GM12891 (cell line): ENCODE measurements at regions not wholly inside any gene's neighbourhood (a gene's known extent, or its start where the extent isn't known, plus 50 kb on each side); places are given as distances from the start of the nearest gene placed in this dataset.

Experiments used
- DNase-seq: peaks from one replicate; pipeline ENCODE4 v3.0.0; 2011; ENCODE audit warnings: low spot score; ENCODE audit not compliant: insufficient read length
- FAIRE-seq: peaks from 2 replicates; lab custom pipeline; 2011; peaks lifted over from hg19 to GRCh38; lab: Jason Lieb, UNC
- PAX5 ChIP-seq: IDR thresholded peaks from 2 replicates; pipeline ENCODE4 v1.6.1; 2011; ENCODE audit warnings: low read length, moderate library complexity, mild to moderate bottlenecking; ENCODE audit not compliant: insufficient read depth, severe bottlenecking
- POLR2A ChIP-seq: IDR thresholded peaks from 2 replicates; pipeline ENCODE4 v1.6.1; 2011; ENCODE audit warnings: low read depth, low read length, control low read depth
- POLR2AphosphoS5 ChIP-seq: IDR thresholded peaks from 2 replicates; pipeline ENCODE4 v1.6.1; 2011; ENCODE audit warnings: low read depth, low read length, control low read depth
- POU2F2 ChIP-seq: IDR thresholded peaks from 2 replicates; pipeline ENCODE4 v1.6.1; 2011; ENCODE audit warnings: low read depth, mild to moderate bottlenecking, control low read depth, low read length, moderate library complexity
- SPI1 ChIP-seq: IDR thresholded peaks from 2 replicates; pipeline ENCODE4 v1.6.1; 2011; ENCODE audit warnings: low read depth, low read length, control low read depth
- TAF1 ChIP-seq: IDR thresholded peaks from 2 replicates; pipeline ENCODE4 v1.6.1; 2011; ENCODE audit warnings: low read depth, low read length, control low read depth

DNA sequence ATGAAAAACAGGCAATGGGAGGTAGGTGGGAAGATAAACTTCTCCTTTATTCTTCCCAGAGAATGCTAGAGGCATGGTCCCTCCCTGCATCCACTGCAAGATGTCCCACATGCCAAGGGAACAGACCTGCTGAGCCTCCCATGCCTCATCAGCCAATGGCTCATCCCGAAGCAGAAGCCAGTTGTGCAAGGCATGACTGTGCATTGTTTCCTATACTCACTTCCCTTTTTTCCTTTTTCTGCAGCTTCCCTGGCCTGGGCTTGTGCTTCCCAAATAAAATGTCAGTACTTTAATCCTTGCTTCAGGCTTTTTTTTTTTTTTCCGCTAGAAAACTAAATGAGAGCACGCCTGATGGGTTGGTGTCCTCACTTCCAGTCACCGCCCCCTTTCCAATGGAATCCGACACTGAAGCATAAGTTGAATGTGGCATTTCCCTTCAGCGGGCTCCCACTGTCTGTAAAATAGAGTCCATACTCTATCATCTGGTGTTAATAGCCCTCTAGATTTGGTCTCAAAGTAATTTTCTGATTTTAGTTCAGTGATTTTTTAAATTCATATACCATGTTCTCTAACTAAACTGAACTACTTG lies 239.0 kb upstream of the JADE1 start:
- no peak for FAIRE-seq
- DNase-seq = no peak
- TF ChIP-seq POU2F2 (no peak), TAF1 (no peak), PAX5 (no peak), POLR2A (no peak), POLR2AphosphoS5 (no peak), SPI1 (peak; percentile 75)

DNA sequence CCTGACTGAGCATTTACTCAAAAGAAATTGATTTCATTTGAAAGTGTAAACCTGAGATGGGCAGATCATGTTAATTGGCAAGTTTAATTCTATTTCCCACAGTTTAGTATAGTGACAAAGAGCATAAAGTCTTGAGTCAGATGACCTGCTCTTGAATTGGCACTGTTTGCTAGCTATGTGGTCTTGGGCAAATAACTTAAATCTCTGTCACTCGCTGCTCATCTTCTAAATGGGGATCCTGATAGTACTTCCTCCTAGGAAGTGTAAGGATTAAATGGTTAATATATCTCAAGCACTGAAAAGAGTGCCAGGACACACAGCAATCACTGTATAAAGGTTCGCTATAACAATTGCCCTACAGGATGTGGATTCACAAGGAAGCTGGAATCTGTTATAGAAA lies 242.8 kb upstream of the JADE1 start:
- TF ChIP-seq POU2F2 (no peak), SPI1 (no peak), TAF1 (no peak), PAX5 (no peak), POLR2A (no peak), POLR2AphosphoS5 (no peak)
- DNase-seq = no peak
- no peak for FAIRE-seq

DNA sequence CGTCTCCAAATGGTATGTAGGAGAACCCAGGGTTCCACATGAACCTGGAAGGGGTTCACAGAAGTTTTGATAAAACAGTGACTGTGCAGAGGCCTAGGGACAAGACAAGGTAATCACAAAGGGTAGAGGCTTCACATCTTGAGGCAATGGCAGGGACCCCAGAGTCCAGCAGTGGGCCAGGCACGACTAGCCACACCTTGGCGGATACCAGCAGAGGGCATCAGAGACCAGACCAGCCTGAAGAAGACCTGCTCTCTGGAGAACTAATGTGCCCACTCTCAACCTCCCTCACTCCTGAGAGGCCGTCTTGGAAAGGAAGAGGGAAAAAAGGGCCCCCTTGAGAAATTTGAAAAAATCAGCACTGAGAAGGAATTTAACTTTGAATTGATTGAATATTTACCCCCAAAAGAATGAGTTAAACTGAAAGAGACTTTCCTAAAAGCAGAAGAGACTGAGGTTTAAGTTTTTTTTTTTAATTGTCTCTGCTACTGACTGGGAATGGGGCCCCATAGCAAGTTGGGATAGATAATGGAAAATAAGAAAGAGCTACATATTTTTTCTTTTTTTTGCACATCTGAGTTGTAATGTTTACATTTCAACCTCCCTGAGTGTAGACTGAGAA lies 243.8 kb upstream of the JADE1 start:
- DNase-seq (no peak), FAIRE-seq (no peak)
- no peak for TF ChIP-seq SPI1
- no peak for TF ChIP-seq POLR2A
- no peak for TF ChIP-seq POLR2AphosphoS5
- TF ChIP-seq TAF1 = no peak
- TF ChIP-seq POU2F2 = no peak
- no peak for TF ChIP-seq PAX5

DNA sequence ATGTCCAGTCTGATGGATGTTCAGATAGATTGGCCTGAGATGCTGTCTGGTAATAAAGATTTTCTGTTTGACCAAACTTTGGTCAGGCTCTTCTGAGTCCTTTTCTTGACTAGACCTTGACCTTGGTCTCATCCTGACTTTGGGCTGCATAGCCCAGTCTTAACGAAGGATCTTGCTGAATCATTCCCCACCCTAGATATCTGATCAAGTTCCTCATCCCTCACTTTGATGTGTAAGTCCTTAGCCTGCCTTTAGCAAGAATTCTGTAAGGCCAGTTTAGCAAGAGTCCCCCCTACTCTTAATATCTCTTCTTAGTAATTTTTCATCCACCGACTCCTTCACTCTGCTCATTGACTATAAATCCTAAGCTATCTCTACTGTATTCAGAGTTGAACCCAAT lies 244.4 kb upstream of the JADE1 start:
- no peak for FAIRE-seq
- no peak for TF ChIP-seq POLR2A
- TF ChIP-seq POLR2AphosphoS5 = no peak
- TF ChIP-seq POU2F2 = no peak
- no peak for DNase-seq

DNA sequence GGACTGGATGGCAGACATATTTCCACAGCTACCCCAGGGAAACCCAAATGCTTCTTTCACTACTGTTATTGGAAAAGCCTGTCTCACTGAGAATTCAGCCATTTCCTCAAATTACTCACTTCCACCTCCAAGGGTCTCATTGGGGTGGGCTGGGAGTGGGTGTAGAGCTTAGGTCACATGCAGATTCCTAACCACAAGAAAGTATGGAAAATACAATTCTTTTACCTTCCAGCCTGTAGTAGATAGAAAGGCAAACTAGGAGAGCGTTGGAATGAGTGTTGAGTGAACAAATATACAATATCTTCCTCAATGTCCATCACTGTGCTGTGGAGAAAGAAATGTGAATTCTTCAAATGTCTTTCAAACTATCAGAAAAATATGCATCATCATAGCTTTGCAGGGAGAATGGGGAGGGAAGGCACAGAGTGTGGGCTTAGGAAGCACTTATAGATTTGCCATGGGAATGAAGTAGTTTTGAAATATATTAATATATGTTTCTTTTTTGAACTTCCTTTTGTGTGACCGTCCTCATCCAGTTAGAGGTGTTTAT lies 245.3 kb upstream of the JADE1 start:
- FAIRE-seq = no peak
- TF ChIP-seq POU2F2 (no peak), POLR2A (no peak), PAX5 (no peak), SPI1 (no peak), TAF1 (no peak), POLR2AphosphoS5 (no peak)

DNA sequence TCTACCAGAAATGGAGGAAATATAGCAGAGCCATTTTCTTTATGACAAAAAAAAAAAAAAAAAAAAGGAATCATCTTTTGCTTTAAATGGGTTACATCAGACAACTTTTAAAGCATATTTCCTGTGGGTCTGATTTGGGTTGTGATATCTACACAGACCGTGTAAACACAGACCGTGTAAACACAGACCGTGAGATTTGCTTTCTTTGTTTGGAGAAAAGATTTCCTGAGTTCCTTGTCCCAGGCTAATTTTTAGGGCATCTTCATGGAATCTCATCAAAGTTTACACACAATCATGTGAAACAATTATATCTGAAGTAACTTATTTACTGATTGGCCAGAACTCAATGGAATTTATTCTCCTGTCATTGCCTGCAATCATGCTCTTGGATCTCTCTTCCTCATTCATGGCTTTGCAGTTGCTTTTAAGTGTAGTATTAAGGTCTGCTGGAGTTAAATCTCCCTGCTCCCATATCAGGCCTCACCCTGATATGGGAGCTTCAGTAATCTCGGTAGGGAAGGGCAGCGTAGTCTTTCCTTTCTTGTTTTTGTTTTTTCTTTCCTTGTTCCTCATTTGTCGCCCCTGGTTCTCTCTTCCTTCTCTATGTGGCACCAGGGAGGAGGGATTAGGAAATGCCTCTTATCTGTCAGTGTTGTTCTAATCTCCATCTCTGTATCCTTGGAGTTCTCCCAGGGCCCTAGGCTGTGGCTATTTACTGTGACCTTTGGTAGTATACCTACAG lies 248.6 kb upstream of the JADE1 start:
- DNase-seq = no peak
- no peak for TF ChIP-seq POLR2AphosphoS5
- TF ChIP-seq SPI1 = no peak
- TF ChIP-seq PAX5 = no peak
- no peak for TF ChIP-seq POLR2A
- no peak for TF ChIP-seq POU2F2
- no peak for FAIRE-seq

More for the DNA sequence above, 245.3 kb upstream of the JADE1 start:
- no peak for DNase-seq

DNA sequence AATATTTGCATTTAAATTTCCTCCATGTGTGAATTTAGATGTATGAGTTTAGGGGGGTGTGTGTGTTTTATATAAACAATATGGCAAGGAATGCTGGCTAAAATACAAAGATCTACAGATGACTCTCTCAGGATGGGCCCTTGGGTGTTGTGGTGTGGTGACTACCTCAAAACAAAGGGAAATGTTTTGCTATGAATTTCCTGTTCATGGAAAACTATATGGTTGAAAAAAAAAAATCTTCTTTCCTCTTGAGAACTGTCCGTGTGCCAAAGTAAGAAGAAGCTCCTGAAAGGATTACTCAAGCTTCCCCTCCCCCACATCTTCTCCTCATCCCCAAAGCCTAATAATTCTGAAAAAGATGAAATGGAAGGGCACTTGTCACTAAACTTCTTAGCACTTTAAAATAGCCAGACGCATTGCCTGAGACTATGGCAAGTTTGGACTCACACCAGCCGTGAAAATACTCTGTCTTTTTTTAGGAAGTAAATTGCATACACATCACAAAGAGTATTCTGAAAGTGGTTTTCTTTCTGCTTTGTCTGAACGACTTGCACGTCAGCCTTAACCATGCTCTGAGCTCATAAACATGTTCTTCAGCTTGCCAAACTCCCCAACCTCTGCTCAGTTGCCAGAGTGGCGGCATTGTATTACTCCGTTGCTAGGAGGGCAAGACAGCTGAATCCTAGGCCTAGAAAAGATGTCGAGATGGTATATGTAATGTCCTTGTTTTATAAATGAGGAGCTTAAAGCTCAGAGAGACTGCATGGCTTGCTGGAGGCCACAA lies 250.4 kb upstream of the JADE1 start:
- TF ChIP-seq TAF1 (no peak), POU2F2 (no peak), PAX5 (no peak), POLR2AphosphoS5 (no peak), POLR2A (no peak), SPI1 (no peak)
- no peak for DNase-seq
- FAIRE-seq = no peak

DNA sequence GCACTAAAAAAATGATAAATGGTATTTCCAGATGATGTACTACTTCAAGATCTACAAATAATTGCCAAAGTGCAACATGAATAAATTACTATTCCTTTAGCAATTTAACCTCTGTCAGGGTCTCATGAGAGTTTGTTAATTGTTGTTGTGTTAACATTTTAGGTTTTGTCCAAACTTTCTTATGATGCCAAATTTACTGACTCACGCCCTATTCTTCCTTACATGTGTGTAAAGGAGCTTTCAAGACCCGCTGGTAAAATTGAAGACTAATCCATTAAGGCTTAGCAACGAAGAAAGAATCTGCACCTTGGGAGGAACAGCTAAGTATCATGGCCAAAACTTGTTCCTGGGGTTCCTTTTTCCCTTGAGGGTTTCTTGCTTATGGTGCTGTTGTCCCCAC lies 252.7 kb upstream of the JADE1 start:
- no peak for DNase-seq
- FAIRE-seq = no peak
- TF ChIP-seq PAX5 = no peak
- TF ChIP-seq POLR2A = no peak
- TF ChIP-seq POU2F2 = no peak
- TF ChIP-seq SPI1 = no peak
- TF ChIP-seq TAF1 = no peak
- TF ChIP-seq POLR2AphosphoS5 = no peak
